Stimulated activated CD4-positive, alpha-beta T cell treated with anti-CD3 and anti-CD28 coated beads, Interleukin-15, amount 100 ng/mL, for 48 hours (primary cell): ENCODE measurements at regions not wholly inside any gene's neighbourhood (a gene's known extent, or its start where the extent isn't known, plus 50 kb on each side); places are given as distances from the start of the nearest gene placed in this dataset.
"Not testable (repeated sequence)": the region's sequence is repeated elsewhere in the genome, so short reads cannot be mapped to it uniquely, and the experiment has no call there.

Experiments used
- DNase-seq, 2 donors: peaks; one replicate each; pipeline ENCODE4 v3.0.0-alpha.2; 2020; ENCODE audit warnings: low read depth in 2 of 2

DNA sequence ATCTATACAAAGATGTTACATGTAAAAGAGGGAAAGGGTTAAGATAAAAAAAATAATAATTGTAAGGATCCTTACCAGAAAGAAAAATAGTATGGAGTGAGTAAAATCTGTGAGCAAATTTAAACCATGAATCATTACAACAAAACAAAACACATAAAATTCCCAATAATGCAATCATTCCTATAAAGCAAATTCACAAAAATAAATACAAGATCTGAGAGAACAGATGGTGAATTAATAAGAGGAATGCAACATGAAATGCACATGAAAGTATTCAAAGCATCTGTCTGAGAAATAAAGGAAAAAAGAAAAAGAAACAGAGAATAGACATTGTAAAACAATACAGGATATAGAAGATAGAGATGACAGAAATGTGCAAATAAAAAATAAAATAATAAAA, 681.5 kb upstream of the KLHL1 start:
- DNase-seq: no peak

GRCh38 chr13:70788074-70788473, 679.8 kb upstream of the KLHL1 start:
- DNase-seq: no peak

- DNase-seq: no peak
These were observed 676.1 kb upstream of the KLHL1 start for GRCh38 chr13:70784207-70784989.

GRCh38 chr13:70769817-70770216, 661.6 kb upstream of the KLHL1 start:
- DNase-seq: no peak

GRCh38 chr13:70758932-70759331, 650.7 kb upstream of the KLHL1 start:
- no peak for DNase-seq

- DNase-seq: no peak
These were observed 647.8 kb upstream of the KLHL1 start for GRCh38 chr13:70756088-70756487.

- no peak for DNase-seq
These were observed 647.2 kb upstream of the KLHL1 start for GRCh38 chr13:70755456-70755855.

DNA sequence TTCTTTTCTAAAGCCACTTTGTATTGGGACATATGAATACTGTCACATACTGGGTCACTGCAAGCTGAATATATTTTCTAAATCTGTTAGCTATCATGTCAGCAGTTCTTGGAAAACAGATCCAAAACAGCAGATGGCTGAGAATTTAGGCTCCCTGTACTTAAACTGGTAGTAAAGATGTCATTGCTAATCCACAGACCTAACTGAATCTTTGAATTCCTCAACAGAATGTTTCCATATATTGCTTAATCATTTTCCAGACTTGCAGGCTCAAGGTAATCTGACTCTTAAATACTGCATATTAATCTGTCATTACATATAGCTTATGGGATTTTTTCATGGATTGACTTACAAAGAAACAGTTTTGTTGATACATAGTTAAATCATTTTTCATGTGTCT, 639.0 kb upstream of the KLHL1 start:
- DNase-seq: no peak

DNA sequence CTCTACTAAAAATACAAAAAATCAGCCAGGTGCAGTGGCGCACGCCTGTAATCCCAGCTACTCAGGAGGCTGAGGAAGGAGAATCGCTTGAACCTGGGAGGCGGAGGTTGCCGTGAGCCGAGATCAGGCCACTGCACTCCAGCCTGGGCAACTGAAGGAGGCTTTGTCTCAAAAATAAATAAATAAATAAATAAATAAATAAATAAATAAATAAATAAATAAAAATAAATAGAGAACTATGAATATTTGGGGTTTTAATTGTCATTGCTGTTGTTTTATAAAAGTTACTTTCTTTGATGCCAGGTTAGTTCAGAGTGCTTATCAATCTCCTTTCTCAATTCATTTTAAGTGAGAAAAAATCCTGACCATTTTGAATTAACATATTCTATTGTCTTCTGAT, 638.2 kb upstream of the KLHL1 start:
- not testable (repeated sequence) for DNase-seq

DNA sequence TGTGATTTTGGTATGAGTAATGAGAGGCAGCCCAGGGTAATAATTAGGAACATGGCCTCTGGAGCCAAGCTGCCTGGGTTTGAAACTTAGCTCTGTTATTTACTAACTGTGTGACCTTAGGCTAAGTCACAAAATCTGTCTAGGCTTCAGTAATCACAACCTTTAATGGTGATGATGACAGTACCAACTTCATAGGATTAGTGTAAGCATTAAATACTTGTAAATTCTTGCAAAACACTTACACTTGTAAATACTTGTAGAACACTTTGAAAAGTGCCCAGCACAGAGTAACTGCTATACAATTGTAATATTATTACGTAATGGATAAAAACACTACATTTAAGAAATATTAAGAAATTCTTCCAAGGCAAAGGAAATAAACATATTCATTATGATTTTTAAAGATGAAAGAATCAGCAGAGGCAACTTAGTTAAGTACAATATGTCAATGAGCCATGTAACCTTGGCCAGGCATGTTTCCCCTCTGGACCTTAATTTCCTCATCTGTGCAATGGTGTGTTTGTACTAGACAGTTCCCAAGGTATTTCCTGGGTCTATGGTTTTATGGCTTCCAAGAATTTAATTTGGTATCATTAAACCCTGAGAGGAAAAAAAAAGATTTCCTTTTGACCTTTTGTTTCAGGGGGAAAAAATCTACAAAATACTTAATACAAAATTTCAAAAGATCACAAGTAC, 628.5 kb upstream of the KLHL1 start:
- DNase-seq: no peak

- no peak for DNase-seq
These were observed 624.4 kb upstream of the KLHL1 start for GRCh38 chr13:70732611-70733010.

- DNase-seq: no peak
These were observed 621.1 kb upstream of the KLHL1 start for GRCh38 chr13:70729369-70729768.

- no peak for DNase-seq
These were observed 615.5 kb upstream of the KLHL1 start for GRCh38 chr13:70723732-70724131.

- no peak for DNase-seq
These were observed 612.1 kb upstream of the KLHL1 start for GRCh38 chr13:70720386-70720785.

- no peak for DNase-seq
These were observed 606.7 kb upstream of the KLHL1 start for GRCh38 chr13:70714993-70715392.

DNA sequence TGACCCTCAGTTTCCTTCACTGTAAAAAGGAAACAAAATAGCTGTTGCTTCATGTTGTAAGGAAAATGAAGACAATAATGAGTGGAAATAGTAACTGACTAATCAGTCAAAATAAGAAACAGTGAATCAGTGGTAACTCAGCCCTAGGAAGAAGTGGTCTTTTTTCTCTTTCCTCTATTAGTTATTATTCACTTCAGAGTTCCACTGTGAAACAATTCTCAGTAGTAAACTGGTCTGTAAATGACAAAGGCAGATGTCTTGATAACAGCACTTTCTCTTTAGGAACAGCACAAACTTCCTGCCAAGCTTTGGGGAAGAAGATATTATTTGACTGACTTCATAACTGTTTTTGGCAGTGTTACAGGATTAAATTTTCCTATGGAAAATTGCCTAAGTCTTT, 600.5 kb upstream of the KLHL1 start:
- DNase-seq: no peak

DNA sequence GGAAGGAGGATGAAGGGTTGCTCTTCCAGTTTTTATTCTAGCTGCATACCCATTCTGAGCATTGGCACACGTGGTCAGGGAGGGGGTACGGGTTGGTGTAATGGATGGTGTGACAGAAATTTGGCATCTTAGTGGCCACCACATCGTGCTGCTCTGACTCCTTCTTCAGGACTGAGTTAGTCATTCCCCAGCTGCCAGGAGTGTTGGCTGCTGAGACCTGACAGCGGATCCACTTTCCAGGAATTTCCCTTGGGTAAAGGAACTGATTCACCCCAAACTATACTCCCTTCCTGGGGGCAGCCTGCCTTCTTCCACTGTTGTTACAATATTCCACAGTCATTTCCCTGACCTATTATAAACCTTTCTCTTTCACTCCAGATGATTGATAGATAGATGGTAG, 595.5 kb upstream of the KLHL1 start:
- no peak for DNase-seq

DNA sequence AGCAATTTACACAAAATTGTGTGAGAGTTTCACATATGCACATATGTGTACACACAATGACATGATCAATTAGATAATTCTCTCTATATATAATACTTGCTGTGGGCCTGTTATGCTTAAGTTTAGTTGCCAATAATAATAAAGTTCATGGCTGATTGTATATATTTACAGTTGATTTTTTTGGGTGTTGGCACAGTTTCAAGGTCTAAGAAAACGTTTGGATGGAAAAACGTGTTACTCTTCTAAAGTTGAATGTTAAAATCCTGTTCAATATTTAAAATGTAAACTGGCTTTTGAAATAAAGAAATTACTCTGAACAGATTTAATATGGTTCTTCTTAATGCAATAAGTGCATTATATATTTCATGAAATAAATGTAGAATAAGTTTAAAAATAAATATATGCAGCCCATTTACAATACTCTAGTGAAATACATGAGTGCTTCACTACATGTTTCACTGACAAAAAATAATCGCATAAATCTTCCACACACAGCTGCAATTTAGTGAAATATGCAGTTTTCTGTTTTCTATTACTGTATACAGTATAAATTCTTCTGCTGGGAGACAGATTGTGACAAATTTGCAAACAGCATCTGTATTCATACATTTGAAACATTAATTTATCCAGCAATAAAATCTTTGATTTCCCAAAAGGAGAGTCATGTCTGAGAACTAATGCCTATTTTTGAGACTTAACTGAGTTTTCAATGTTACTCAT, 586.9 kb upstream of the KLHL1 start:
- DNase-seq: no peak

- no peak for DNase-seq
These were observed 560.7 kb upstream of the KLHL1 start for GRCh38 chr13:70668983-70669382.

- DNase-seq: no peak
These were observed 560.0 kb upstream of the KLHL1 start for GRCh38 chr13:70668293-70668692.

GRCh38 chr13:70666883-70667556, 558.8 kb upstream of the KLHL1 start:
- no peak for DNase-seq

- no peak for DNase-seq
These were observed 554.1 kb upstream of the KLHL1 start for GRCh38 chr13:70662231-70662940.
